Stimulated activated CD8-positive, alpha-beta memory T cell treated with anti-CD3 and anti-CD28 coated beads, Interleukin-4, amount 100 ng/mL, for 1 hour (primary cell): ENCODE measurements at regions not wholly inside any gene's neighbourhood (a gene's known extent, or its start where the extent isn't known, plus 50 kb on each side); places are given as distances from the start of the nearest gene placed in this dataset.
"Not testable (repeated sequence)": the region's sequence is repeated elsewhere in the genome, so short reads cannot be mapped to it uniquely, and the experiment has no call there.

Experiments used
- DNase-seq, 2 donors: peaks; one replicate each; pipeline ENCODE4 v3.0.0-alpha.2; 2020; ENCODE audit warnings: low read depth in 2 of 2, low spot score in 1 of 2

GRCh38 chr4:82097504-82097903 lies 276.3 kb downstream of the HNRNPD start:
- no peak for DNase-seq

GRCh38 chr4:82090717-82091116 lies 283.1 kb downstream of the HNRNPD start:
- DNase-seq, result no peak

GRCh38 chr4:82084747-82085146 lies 289.0 kb downstream of the HNRNPD start:
- DNase-seq, result no peak

GRCh38 chr4:82077471-82077995 lies 296.3 kb downstream of the HNRNPD start:
- not testable (repeated sequence) for DNase-seq

GRCh38 chr4:82076809-82077208 lies 297.0 kb downstream of the HNRNPD start:
- DNase-seq, result no peak

GRCh38 chr4:82076359-82076758 lies 297.4 kb downstream of the HNRNPD start:
- no peak for DNase-seq

GRCh38 chr4:82071951-82072350 lies 301.8 kb downstream of the HNRNPD start:
- no peak for DNase-seq

- DNase-seq, result no peak
These were observed 303.7 kb downstream of the HNRNPD start for GRCh38 chr4:82069883-82070638.

- DNase-seq, result no peak
These were observed 310.8 kb downstream of the HNRNPD start for GRCh38 chr4:82063017-82063416.

- DNase-seq, result no peak
These were observed 315.7 kb downstream of the HNRNPD start for GRCh38 chr4:82057990-82058544.

- no peak for DNase-seq
These were observed 318.6 kb downstream of the HNRNPD start for GRCh38 chr4:82055156-82055555.

- DNase-seq, result no peak
These were observed 320.4 kb downstream of the HNRNPD start for GRCh38 chr4:82053396-82053795.

- DNase-seq, result no peak
These were observed 323.0 kb downstream of the HNRNPD start for GRCh38 chr4:82050796-82051195.

- no peak for DNase-seq
These were observed 324.5 kb downstream of the HNRNPD start for GRCh38 chr4:82049294-82049693.

GRCh38 chr4:82047731-82048130 lies 326.1 kb downstream of the HNRNPD start:
- DNase-seq, result no peak

- DNase-seq, result no peak
These were observed 327.0 kb downstream of the HNRNPD start for GRCh38 chr4:82046796-82047195.

- no peak for DNase-seq
These were observed 328.5 kb downstream of the HNRNPD start for GRCh38 chr4:82045267-82045666.

- DNase-seq, result no peak
These were observed 329.4 kb downstream of the HNRNPD start for GRCh38 chr4:82044141-82044993.

- DNase-seq, result no peak
These were observed 330.0 kb downstream of the HNRNPD start for GRCh38 chr4:82043809-82044137.

- DNase-seq, result no peak
These were observed 330.5 kb downstream of the HNRNPD start for GRCh38 chr4:82043081-82043808.

GRCh38 chr4:82042042-82042441 lies 331.7 kb downstream of the HNRNPD start:
- DNase-seq, result no peak
